ENCODE measurements at regions not wholly inside any gene's neighbourhood (a gene's known extent, or its start where the extent isn't known, plus 50 kb on each side); places are given as distances from the start of the nearest gene placed in this dataset.

DNA sequence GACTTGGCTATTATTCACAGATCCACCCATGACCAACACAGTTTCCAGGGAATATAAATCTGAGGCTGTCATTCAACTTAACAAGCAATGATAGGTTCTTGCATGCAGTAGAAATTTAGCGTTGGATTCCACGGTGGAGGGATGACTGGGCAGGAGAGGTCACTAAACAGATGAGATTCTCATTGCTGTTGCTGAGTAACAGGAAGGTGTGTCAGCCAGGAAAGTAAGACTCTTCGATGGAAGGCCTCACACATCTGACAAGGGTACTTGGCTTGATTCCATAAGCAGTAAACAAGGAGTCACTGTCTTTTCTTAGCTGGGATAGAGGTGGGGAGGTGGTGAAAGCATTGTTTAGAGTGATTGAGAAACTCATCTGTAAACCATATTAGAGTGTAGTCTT lies 1152.0 kb downstream of the SORCS3 start:
- TF ChIP-seq RFX5 (IDR thresholded peaks at IDR 0.05; ENCODE audit: low read depth, low read length) (no peak), MAFK (IDR thresholded peaks at IDR 0.05; ENCODE audit: low read depth, low read length) (no peak), CEBPB (IDR thresholded peaks at IDR 0.05; ENCODE audit: low read depth, low read length) (no peak), POLR2A (IDR thresholded peaks at IDR 0.05; ENCODE audit: low read depth, low read length) (no peak), NFE2L2 (IDR thresholded peaks at IDR 0.05; ENCODE audit: low read depth, low read length) (no peak), CHD1 (IDR thresholded peaks at IDR 0.05; ENCODE audit: low read depth, low read length) (no peak), RAD21 (IDR thresholded peaks at IDR 0.05; ENCODE audit: low read length) (no peak), SMC3 (IDR thresholded peaks at IDR 0.05; ENCODE audit: low read depth, low read length) (no peak)
- TF ChIP-seq, protein P1, sequence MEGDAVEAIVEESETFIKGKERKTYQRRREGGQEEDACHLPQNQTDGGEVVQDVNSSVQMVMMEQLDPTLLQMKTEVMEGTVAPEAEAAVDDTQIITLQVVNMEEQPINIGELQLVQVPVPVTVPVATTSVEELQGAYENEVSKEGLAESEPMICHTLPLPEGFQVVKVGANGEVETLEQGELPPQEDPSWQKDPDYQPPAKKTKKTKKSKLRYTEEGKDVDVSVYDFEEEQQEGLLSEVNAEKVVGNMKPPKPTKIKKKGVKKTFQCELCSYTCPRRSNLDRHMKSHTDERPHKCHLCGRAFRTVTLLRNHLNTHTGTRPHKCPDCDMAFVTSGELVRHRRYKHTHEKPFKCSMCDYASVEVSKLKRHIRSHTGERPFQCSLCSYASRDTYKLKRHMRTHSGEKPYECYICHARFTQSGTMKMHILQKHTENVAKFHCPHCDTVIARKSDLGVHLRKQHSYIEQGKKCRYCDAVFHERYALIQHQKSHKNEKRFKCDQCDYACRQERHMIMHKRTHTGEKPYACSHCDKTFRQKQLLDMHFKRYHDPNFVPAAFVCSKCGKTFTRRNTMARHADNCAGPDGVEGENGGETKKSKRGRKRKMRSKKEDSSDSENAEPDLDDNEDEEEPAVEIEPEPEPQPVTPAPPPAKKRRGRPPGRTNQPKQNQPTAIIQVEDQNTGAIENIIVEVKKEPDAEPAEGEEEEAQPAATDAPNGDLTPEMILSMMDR (conservative IDR thresholded peaks at IDR 0.05; ENCODE audit: low read depth, low read length): no peak
